GM18507 (cell line): ENCODE measurements at regions not wholly inside any gene's neighbourhood (a gene's known extent, or its start where the extent isn't known, plus 50 kb on each side); places are given as distances from the start of the nearest gene placed in this dataset.

ENCODE experiments used
- DNase-seq: peaks from one replicate; pipeline ENCODE4 v3.0.0; 2011; ENCODE audit warnings: low read depth; ENCODE audit not compliant: insufficient read length; ENCODE audit errors: extremely low spot score
- FAIRE-seq: peaks from 2 replicates; lab custom pipeline; 2011; peaks lifted over from hg19 to GRCh38; lab: Jason Lieb, UNC

- no peak for FAIRE-seq
- DNase-seq, result no peak
Measured at GRCh38 chr1:106756752-106757151, 299.7 kb upstream of the PRMT6 start.

DNA sequence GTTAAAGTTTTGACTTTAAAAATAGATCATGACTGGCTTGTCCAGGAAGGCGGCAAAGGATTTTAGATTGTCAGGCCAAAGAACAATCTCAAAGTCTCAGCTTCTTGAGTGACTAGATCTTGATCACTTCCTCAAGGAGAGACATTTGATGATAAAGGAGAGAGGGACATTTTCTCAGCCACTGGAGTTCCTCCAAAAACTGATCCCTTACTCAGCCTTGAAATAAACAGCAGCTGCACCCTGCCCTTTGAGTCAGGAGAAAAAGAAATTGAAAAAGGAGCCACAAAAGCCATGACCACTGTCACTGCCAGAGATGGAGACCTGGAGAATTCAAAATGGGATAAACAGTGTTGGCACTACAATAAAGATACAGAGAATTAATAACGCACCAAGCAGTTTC, 288.4 kb upstream of the PRMT6 start:
- no peak for FAIRE-seq
- no peak for DNase-seq

DNA sequence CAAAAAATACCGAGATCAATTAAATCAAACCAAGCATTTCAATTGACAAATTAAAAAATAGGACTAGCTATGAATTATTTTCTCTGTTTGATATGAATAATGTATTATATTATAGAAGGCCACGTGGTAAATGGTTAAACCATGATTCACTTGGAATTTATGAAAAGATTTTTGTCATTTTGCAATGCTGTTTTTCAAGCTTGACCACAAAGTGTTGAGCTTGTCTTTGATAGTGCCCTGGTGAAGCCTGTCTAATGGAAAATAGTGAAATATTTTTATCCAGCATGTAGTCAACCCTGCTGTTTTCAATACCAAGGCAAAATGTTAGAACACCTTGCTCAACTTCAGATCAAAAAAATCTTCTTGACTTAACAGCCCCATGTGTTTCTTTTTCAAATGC, 288.0 kb upstream of the PRMT6 start:
- DNase-seq (no peak), FAIRE-seq (no peak)

DNA sequence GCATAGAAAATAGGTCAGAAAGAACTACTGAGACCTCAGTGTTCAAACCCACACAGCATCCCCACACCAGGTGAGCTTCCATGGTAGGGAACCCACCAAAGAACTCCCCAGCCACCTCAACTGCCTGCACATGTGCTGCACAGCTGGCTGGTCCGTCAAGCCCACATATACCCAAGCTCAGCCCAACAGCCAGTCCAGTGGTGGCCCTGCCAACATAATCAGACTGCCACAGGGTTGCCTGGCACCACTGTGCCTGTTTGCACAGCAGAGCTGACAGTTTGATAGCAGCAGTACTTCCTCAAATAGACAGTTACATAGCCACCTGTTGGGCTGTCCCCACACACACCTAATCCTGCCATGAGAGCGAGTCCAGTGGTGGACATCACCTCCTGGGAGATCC, 283.3 kb upstream of the PRMT6 start:
- FAIRE-seq, result no peak
- DNase-seq, result no peak

GRCh38 chr1:106780066-106780465, 276.4 kb upstream of the PRMT6 start:
- DNase-seq (no peak), FAIRE-seq (no peak)

GRCh38 chr1:106780806-106781569, 275.5 kb upstream of the PRMT6 start:
- DNase-seq (no peak), FAIRE-seq (no peak)

DNA sequence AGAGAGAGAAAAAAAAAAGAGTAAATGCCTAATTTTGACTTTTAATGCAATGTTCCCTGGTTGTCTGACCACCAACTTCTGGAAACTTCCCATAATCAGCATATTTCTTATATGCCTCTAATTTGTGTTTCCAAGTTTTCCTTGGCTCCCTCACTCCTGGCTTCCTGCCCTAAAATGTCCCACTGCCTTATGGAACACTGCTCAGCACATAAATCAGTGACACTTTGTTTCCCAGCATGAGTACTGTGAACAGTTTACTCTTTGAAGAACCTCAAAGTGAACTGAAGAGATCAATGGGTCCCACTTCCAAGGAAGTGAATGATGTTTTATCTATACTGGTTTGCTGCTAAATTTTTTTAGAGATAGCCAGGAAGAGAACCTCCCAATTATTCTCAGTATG, 271.3 kb upstream of the PRMT6 start:
- DNase-seq (no peak), FAIRE-seq (no peak)

DNA sequence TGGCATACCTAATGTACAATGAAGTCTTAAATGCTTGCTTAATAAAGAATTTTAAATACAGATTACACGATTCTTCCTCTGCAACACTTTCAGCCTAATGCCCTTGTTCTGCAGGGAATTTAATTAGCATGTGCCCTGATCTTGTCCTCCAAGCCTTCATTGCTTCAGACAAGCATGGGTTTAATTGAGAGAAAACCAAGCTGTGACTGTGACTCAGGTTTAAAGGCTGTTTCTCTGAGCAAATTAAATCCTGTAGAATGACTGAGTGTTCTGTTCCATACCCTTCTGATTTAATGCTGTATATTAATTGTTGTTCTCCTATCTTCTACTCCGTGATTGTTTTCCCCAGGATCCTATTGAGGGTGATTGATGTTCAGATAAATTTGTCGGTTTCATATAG, 269.0 kb upstream of the PRMT6 start:
- DNase-seq, result no peak

GRCh38 chr1:106789686-106790085, 266.8 kb upstream of the PRMT6 start:
- DNase-seq, result no peak
- FAIRE-seq, result no peak

More for the DNA sequence above, 269.0 kb upstream of the PRMT6 start:
- FAIRE-seq, result no peak

- DNase-seq, result no peak
- FAIRE-seq, result no peak
Measured at GRCh38 chr1:106791041-106791440, 265.4 kb upstream of the PRMT6 start.

- FAIRE-seq (no peak), DNase-seq (no peak)
Measured at GRCh38 chr1:106793651-106794050, 262.8 kb upstream of the PRMT6 start.

DNA sequence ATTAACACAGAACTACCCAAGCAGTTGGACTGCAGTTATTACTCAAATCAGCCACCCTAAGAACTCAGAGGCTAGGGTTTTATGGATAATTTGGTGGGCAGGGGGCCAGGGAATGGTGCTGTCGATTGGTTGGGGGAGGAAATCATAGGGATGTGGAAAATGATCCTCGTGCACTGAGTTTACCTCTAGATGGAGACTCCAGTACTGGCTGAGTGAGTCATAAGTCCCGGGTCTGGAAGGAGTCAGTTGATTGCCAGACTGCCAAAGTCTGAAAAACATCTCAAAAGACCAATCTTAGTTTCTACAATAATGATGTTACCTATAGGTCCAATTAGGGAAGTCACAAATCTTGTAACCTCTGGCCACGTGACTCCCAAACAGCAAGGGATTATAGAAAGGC, 257.5 kb upstream of the PRMT6 start:
- FAIRE-seq, result no peak
- DNase-seq, result no peak

DNA sequence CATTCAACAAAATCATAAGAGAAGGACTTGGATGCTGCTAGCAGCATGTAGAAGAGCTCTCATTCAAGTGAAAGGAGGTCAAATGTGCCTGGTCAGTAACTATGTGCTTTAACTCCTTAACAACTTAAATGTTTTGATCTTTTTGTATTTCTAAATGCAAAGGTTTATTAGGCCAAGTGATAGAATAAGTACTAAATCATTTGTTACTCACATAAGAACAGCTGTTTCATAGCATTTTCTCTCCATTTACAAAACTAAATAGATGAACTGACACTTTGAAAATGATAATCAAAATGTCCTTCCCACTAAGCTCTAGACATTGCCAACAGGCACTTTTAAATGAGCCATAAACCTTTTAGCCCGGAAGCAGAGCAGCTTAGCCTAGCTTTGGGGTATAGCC, 254.3 kb upstream of the PRMT6 start:
- no peak for FAIRE-seq
- DNase-seq, result no peak

DNA sequence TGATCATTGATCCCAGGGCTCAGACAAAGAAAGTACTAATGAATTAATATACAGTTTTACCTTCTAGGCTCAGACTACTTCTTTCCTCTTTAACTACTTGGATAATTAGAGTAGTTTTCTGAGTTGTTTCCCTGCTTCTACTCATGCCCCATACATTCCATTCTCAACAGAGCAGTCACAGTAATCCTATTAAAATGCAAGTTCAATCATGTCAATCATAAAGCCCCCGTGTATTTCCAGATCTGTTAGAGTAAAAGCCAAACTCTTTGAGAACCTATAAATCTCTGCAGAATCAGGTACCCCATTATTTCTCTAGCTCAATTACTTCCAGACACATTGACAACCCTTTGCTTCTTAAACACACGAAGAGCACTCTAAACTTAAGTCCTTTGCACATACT, 242.1 kb upstream of the PRMT6 start:
- no peak for DNase-seq

GRCh38 chr1:106817575-106817974, 238.9 kb upstream of the PRMT6 start:
- DNase-seq (no peak), FAIRE-seq (no peak)

More for the DNA sequence above, 242.1 kb upstream of the PRMT6 start:
- no peak for FAIRE-seq

GRCh38 chr1:106831511-106831910, 225.0 kb upstream of the PRMT6 start:
- FAIRE-seq, result no peak
- DNase-seq, result no peak

GRCh38 chr1:106836708-106837107, 219.8 kb upstream of the PRMT6 start:
- FAIRE-seq (peak; percentile 15), DNase-seq (no peak)

DNA sequence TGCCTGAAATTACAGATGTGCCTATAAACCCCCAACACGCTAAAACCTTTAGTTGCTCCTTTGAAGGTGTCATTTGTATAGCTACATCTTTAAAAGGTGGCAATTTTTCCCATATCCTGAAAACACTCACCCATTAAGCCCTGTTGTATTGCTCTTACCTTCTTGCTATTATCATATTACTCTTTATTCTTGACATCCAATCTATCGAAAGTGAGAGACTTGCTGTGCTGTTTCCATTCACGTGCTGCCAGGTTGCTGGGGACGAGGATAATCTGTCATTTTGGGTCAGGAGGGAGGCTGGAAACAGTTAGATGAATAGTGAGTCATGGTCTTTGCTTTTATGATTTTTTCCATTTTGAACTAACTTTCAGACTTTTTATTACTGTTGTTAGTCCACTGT, 213.0 kb upstream of the PRMT6 start:
- no peak for FAIRE-seq
- no peak for DNase-seq

GRCh38 chr1:106846656-106847055, 209.8 kb upstream of the PRMT6 start:
- FAIRE-seq (peak; percentile 62), DNase-seq (no peak)

- FAIRE-seq, result no peak
- DNase-seq, result no peak
Measured at GRCh38 chr1:106861110-106861509, 195.4 kb upstream of the PRMT6 start.

- no peak for DNase-seq
- no peak for FAIRE-seq
Measured at GRCh38 chr1:106868828-106869227, 187.6 kb upstream of the PRMT6 start.

GRCh38 chr1:106875622-106876021, 180.9 kb upstream of the PRMT6 start:
- DNase-seq (no peak), FAIRE-seq (no peak)
